Neural cell (in vitro differentiated cells): ENCODE measurements at regions not wholly inside any gene's neighbourhood (a gene's known extent, or its start where the extent isn't known, plus 50 kb on each side); places are given as distances from the start of the nearest gene placed in this dataset.

Experiments
- EP300 ChIP-seq: fragments of 450-650 bp; conservative IDR thresholded peaks from 2 replicates; pipeline ENCODE4 v1.6.1; 2014; ENCODE audit warnings: antibody characterized with exemption, mild to moderate bottlenecking, moderate library complexity; ENCODE audit not compliant: poor library complexity, severe bottlenecking
- EZH2 ChIP-seq: fragments of 200-600, 300-800 bp; shearing (Covaris generic), sonication (generic); IDR thresholded peaks from 2 replicates; pipeline ENCODE4 v1.6.1; 2014; ENCODE audit warnings: antibody characterized with exemption, low read length, borderline replicate concordance, mild to moderate bottlenecking; ENCODE audit not compliant: insufficient read depth, poor library complexity, severe bottlenecking
- POLR2AphosphoS5 ChIP-seq: IDR thresholded peaks from 2 replicates; pipeline ENCODE4 v1.6.1; 2012
- TF ChIP-seq, protein P1 (sequence below): fragments of 450-650 bp; IDR thresholded peaks from 2 replicates; pipeline ENCODE4 v1.5.1; 2014; ENCODE audit warnings: antibody characterized with exemption, mild to moderate bottlenecking, moderate library complexity; ENCODE audit not compliant: poor library complexity, severe bottlenecking

DNA sequence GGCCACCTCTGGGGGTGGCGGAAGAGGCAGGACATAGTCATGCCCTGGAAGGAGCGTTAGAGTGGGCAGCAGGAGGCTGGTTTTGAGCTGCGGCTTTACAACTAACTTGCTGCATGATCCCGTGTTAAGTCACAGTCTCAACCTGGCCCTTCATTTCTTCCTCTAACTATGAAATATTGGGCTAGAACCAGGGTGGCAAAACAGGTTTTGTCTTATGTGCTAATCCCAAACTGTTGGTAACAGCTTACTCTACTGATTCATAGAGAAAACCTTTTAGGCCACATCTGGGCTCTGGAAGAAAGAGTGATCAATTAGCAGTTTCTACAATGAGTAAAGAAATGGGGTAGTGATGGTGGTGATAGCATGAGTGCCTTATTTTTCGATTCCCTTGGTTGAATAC lies 74.1 kb upstream of the CLINT1 start:
- TF ChIP-seq, protein P1, sequence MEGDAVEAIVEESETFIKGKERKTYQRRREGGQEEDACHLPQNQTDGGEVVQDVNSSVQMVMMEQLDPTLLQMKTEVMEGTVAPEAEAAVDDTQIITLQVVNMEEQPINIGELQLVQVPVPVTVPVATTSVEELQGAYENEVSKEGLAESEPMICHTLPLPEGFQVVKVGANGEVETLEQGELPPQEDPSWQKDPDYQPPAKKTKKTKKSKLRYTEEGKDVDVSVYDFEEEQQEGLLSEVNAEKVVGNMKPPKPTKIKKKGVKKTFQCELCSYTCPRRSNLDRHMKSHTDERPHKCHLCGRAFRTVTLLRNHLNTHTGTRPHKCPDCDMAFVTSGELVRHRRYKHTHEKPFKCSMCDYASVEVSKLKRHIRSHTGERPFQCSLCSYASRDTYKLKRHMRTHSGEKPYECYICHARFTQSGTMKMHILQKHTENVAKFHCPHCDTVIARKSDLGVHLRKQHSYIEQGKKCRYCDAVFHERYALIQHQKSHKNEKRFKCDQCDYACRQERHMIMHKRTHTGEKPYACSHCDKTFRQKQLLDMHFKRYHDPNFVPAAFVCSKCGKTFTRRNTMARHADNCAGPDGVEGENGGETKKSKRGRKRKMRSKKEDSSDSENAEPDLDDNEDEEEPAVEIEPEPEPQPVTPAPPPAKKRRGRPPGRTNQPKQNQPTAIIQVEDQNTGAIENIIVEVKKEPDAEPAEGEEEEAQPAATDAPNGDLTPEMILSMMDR = no peak
- TF ChIP-seq EP300 (no peak), EZH2 (no peak), POLR2AphosphoS5 (no peak)
